ENCODE measurements at regions not wholly inside any gene's neighbourhood (a gene's known extent, or its start where the extent isn't known, plus 50 kb on each side); places are given as distances from the start of the nearest gene placed in this dataset.
"Not testable (repeated sequence)": the region's sequence is repeated elsewhere in the genome, so short reads cannot be mapped to it uniquely, and the experiment has no call there.

DNA sequence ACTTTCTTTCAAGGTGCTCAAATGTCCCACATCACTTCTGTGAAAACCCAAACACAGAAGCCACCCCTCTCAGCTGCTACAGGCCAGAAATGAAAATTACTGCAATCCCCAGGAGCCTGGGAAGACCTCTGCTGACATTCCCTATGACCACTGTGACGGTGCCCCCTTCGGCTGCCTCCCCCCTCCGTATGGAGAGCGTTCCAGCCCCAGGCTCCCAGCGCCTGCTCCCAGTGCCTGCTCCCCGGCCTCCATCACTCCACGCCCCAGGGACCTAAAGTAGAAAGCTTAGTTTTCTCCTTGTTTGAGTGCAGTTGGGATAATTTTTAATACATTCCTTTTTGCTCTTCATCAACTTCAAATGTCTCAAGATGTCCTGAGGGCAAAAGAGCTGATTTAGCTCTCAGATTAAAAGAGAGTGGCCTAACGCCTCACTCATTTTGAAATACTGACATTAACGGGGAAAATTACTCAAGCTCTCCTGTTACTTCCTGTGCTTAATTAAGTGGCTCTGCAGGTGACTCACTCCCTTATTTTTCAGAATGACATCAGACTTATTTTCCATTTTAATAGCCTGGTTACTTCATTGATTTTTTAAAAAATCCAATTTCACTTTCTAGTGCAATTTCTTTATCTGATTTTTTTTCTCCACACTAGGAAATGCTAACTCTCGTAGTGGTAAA, 112.8 kb upstream of the PLGLB2 start:
- not testable (repeated sequence) for H3K4me3 ChIP-seq (ENCODE audit: control insufficient read depth, low read depth, low read length); DNase-seq (ENCODE audit: low read depth)

DNA sequence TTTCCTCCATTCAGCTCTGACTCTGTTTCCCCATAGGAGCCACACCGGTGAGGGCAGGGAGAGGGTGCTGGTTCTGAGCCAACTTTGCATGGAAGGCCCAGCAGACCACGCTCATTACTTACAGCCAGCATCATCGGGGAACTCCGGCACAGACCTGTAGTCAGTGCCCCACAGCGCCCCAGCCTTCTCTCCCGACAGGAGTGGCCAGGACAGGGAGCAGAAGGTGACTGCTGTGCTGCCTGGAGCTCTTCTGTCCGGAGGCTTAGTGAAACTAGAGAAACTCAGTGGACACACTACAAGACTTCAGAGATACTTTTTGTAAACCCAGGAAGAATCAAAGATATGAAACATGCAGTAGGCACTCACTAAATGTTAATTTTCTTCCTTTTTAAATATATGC, 111.6 kb upstream of the PLGLB2 start:
- H3K4me3 ChIP-seq (ENCODE audit: control insufficient read depth, low read depth, low read length); DNase-seq (ENCODE audit: low read depth): not testable (repeated sequence)

DNA sequence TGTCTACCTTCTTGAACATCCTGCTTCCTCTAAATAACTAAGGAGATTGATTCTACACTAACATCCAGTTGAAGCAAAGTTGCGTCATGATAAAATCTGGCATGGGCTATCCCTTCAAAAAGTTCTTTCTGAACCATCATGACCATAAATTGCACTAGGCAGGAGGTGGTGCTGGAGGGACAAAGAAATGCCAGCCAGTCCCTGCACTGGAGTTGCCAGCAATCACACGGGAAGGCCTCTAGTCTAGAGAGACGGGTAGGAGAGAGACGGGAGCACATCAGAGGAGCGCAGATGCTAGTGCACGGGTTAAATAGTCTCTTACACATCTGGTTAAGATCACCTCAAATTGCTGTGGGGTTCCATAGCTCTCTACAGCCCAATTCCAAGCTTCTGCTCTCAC, 111.2 kb upstream of the PLGLB2 start:
- not testable (repeated sequence) for DNase-seq (ENCODE audit: low read depth); H3K4me3 ChIP-seq (ENCODE audit: control insufficient read depth, low read depth, low read length)

DNA sequence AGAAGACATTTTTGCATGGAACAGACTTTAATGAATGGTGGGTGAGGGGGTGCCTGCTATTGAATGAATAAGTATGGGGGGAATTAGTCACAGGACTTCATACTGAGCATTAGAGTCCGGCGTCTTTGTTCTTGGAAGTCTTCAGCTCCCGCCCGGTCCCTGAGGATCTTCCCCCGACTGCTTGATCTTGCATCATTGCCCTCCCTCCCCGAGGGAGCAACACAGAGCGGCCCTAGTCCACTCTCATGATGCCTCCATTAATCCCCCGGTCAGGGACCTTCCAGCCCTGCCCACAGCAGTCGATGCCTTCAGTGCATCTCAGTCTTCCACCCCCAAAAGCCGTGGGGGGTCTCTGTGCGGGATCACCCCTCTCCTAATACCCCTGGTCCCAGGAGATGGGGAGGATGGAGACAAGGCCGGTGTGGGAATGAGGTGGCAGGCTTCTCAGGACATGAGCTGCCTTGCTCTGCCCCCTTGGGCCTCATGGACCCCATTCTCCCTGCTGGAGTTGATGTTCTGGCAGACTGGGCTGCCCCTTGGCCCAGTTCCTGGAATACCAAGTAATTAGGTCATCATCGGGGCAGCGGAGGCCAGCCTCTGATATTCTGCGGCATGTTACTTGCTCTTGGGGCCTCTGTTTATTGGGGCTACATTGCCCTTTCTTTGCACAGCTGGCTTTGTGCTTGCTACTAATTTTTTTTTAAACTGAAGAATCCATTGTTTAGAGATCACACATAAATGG, 110.5 kb upstream of the PLGLB2 start:
- H3K4me3 ChIP-seq (ENCODE audit: control insufficient read depth, low read depth, low read length); DNase-seq (ENCODE audit: low read depth): not testable (repeated sequence)

DNA sequence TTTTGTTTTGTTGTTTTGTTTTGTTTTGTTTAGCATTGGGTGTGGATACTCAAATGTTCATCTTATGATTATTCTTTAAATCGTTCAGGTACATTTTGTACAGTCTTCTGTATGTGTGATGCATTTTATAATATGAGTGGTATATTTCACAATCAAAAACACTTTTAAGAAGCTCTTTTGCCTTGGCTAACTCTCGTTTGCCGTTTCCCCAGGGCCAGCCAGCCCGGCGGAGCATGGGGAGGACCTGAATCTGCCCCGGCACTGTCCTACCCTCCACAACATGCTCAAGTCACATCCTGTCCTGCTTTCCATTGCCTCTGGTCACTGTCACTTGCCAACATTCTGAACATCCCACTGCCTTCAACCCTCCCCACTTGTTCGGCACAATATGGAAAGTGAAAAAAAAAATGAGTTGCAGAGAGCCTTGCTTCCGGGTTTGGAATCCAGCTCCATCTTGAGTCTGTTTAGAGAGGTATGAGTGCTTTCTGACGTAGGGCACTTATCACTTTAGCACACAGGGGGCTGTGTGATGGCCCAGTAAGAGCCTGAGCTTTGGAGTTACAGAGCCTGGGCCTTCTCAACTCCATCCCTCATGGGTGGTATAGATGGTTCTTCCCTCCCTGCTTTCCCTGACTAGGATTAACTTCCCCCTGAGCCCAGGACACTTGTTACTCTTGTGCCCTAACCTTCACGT, 109.6 kb upstream of the PLGLB2 start:
- H3K4me3 ChIP-seq (ENCODE audit: control insufficient read depth, low read depth, low read length); DNase-seq (ENCODE audit: low read depth): not testable (repeated sequence)

DNA sequence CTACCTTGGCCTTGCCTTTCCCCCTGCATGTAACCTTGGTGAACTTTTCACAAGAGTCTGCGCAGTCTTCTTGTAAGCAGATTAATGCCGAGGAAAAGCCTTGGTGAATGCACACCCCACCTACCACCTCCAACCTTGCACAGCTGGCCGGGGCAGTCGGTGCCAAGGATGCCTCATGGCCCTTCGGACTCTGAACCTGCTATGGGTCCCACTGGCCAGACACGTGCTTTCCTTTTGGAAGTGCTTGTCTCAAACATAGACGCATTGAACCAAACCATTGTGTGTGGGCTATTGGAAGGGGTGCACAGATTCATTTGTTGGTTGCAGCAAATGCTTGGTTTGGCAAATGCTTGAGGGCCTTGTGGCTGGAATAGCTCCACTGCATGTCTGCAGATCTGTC, 109.0 kb upstream of the PLGLB2 start:
- DNase-seq (ENCODE audit: low read depth); H3K4me3 ChIP-seq (ENCODE audit: control insufficient read depth, low read depth, low read length): not testable (repeated sequence)

DNA sequence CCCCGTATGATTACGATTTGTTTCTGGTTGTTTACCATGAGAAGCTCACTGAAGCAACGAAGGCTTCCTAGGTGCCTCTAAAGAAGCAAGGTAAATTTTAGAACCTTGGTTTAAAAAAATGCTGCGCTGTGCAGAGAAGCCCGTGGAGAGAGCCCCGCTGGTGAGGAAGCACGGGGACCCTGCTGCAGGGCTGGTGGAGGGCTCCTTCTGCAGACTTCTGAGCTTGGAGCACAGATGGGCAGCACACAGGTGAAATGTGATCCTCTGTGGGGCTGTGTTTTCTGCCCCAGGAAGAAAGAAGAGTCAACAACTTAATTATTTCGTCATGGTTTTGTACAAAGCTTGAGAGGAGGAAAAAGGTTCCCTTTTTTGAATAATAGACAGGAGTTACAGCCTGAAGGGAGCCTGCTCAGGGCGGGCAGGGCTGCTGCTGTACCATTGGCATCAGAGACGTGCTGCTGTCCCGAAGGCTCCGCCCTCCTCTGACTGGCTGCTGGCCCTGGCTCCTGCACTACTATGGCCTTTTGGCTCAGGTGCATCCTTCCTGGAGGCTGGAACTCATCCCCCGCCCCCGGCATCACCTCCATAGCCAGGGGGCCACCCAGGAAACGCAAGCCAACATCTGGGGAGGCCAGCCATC, 108.0 kb upstream of the PLGLB2 start:
- H3K4me3 ChIP-seq (ENCODE audit: control insufficient read depth, low read depth, low read length); DNase-seq (ENCODE audit: low read depth): not testable (repeated sequence)

DNA sequence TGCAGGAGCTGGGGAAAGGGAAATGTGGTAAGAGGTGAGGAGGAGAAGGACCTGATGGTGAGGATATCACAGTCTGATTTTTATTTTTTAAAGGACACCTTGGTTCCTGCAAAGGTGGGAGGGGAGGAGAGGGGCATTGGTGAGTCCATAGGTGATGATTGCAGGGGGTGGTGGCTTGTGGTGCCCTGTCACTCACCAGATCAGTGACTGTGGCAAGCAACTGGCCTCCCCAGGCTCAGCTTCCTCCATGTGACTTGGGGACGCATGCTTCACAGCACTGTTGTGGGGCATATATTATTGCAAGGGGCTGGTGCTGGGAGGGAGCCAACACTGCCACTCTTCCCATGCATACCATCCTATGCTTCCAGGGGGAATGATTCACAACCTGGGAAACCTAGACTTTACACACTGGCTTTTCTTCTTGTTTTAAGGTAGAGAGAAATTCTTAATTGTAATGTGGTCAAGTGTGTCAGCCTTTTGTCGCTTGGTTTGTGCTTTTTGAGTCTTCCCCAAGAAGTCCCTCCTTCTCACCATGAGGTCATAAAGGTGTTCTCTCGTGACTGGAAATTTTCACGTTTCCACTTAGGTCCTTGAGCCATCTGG, 106.8 kb upstream of the PLGLB2 start:
- not testable (repeated sequence) for H3K4me3 ChIP-seq (ENCODE audit: control insufficient read depth, low read depth, low read length); DNase-seq (ENCODE audit: low read depth)

DNA sequence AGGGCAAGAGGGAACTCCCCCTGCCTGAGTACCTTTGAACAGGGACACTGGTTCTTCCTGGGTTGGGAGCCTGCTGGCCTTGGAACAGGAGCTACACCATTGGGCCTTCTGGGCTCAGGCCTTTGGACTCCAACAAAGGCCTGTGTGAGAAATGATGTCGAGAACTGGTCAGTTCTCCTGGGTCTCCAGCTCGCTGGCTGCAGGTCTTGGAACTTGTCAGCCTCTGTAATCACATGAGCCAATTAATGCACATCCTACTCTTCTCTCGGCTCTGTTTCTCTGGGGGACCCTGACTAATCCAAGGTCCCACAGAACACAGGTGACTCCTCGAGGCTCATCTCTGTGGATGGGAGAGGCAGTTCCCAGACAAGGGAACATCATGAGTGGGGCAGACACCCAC, 104.7 kb upstream of the PLGLB2 start:
- DNase-seq (ENCODE audit: low read depth); H3K4me3 ChIP-seq (ENCODE audit: control insufficient read depth, low read depth, low read length): not testable (repeated sequence)

DNA sequence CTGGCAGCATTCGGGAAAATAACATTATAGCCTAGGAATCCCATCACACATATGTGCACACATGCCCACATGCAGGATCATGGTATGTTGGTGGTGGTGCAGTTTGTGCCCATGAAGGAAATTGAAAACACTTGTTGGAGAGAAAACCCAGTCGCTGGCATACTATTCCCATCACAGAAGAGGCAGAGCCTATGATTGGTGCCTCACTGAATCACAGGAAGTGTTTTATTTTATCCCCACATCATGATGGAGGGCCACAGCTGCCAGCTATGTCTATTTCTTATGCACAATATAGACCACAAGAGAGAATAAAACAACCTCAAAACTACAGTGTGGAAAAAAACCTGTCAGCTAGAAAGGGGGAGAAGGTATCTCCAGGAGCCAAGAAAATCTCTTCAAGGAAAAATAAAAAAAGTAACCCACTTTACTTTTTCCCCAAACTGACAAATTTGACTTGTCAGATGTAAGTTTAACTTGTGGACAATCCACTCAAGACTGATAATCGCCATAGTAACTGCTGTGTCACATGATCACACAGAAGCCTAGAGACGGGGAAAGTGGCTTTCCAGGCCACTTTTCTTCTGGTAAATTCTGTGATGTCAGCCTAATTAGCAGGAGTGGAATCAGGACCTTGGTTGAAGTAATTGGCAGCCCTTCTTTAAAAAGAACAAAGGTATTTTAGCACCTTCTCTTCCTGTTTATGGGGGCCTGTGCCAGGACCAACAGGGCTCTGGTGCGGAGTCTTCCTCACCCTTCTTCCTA, 100.0 kb upstream of the PLGLB2 start:
- DNase-seq (ENCODE audit: low read depth); H3K4me3 ChIP-seq (ENCODE audit: control insufficient read depth, low read depth, low read length): not testable (repeated sequence)

DNA sequence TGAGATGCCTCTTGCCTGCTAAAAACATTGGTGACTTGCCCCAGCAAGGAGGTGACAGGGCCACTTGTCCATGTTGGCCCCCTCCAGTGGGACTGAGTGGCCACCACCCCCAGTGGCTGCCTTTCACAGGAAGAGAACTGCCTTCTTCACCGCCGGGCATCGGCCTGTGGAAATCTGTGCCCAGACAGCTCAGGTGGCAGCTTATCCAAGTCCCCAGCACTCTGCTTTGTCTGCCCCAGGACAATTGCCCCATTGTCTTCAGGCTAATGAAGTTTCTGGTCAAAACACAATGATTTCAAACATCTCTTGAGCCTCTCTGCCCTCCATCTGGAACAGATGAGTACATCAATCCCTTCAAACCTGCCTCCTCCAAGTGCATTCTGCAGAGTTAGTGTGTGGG, 99.1 kb upstream of the PLGLB2 start:
- H3K4me3 ChIP-seq (ENCODE audit: control insufficient read depth, low read depth, low read length); DNase-seq (ENCODE audit: low read depth): not testable (repeated sequence)

DNA sequence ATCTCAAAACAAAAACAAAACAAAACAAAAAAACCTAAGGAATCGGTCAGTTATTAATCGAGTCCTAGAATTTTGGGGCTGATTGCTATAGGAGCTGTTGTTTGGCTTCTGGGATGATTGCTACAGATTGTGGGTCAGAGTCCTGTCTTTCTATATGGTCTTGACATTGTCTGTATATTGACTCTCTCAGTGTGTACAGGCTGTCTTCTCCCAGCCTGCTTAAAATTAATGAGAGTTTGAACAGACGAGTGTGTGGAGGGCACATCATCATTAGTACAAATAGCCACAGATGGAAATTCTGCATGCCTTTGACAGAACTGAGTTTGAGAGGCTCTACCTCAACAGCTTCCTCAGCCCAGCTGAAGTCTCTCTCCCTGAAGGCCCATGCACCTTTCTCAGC, 98.0 kb upstream of the PLGLB2 start:
- DNase-seq (ENCODE audit: low read depth); H3K4me3 ChIP-seq (ENCODE audit: control insufficient read depth, low read depth, low read length): not testable (repeated sequence)

DNA sequence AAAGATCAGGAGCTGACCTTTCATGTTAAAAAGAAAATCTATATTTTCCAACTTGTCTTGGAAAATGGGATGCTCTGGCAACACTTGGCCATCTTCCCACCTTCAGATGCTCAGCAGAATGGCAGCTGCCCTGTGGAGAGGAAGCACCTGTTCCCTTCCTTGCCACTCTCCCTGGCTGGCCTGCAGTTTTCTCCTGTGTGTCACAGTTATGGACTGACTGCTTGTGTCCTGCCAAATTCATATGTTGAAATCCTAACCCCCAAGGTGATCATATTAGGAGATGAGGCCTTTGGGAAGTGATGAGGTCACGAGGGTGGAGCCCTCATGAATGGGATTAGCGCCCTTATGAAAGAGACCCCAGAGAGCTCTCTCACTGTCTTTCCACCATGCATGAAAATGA, 97.0 kb upstream of the PLGLB2 start:
- not testable (repeated sequence) for H3K4me3 ChIP-seq (ENCODE audit: control insufficient read depth, low read depth, low read length); DNase-seq (ENCODE audit: low read depth)

DNA sequence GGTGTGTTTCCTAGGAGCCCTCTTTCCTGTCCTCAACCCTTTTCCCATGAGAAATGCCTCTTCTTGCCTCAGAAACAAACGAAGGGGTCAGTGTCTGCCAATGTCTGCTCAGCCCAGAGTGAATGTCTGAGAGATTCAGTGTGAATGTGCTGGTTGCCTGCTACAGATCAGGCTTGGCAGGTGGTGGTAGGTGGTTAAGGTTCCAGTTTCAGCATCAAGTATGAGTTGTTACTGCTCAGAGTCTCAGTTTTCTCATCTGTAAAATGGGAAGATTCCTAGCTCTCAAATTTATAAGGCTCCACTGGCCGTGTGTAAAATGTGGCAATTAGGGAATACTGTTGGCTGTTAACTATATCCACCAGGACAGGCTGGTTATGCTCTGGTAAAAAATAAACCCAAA, 96.3 kb upstream of the PLGLB2 start:
- H3K4me3 ChIP-seq (ENCODE audit: control insufficient read depth, low read depth, low read length); DNase-seq (ENCODE audit: low read depth): not testable (repeated sequence)

DNA sequence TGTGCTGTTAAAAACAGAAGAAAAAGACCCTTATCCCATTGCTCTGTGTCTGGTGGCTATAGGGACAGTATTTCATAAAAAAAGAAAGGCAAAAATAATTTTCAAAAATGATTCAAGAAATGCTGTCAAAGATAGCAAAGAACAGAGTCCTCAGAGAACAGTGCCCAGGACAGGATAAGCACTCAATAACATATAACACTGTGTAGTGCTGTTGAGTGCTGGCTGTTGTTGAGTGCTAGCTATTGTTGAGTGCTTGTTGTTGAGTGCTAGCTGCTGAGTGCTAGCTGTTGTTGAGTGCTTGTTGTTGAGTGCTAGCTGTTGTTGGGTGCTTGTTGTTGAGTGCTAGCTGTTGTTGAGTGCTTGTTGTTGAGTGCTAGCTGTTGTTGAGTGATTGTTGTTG, 94.5 kb upstream of the PLGLB2 start:
- not testable (repeated sequence) for DNase-seq (ENCODE audit: low read depth); H3K4me3 ChIP-seq (ENCODE audit: control insufficient read depth, low read depth, low read length)

DNA sequence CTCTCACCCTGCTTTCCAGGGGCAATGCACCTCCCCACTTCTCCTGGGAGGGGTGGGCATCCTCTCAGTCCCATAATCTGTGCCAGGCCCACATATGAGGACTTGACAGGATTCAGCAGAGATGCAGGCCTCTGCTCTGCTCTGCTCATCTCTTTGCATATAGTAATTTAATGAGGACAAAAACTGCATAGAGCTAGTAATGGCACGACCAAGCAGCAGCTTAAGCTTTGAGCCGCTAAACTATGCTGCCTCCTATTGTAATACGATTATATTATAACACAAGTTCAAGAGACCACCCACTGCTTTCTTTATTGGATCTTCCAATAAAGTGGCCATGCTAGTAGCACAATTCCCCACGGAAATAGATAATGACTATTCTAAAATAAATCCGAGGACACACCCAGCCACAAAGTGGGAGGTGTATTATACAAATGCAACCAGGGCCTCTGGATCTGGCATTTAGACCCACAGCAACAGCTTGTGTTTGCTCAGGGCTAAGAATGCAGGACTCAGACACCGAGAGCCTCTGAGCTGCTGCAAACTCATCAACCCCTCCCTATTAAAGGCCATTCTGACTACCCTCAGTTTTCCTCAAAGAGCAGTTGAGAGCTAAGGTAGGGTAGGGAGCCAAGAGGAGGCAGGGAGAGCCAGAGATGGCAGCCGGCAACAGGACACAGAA, 93.6 kb upstream of the PLGLB2 start:
- not testable (repeated sequence) for H3K4me3 ChIP-seq (ENCODE audit: control insufficient read depth, low read depth, low read length); DNase-seq (ENCODE audit: low read depth)

DNA sequence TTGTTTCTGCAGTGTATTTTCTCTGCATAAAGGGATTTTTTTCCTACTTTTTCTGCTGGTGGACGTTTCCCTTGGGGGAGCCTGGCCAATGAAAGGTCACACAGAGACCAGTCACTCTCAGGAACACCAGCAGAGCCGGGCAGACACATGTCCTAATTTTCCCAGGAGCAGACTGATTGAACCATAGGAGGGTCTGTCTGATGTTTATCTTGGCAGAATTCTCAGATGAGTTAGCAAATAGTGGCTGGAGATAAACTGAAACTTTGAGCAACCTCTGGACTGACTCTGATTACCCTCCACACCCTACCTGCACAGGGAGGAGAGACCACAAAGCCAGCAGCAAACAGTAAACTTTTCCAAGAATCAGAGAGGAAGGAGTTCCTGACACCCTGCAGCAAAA, 90.0 kb upstream of the PLGLB2 start:
- not testable (repeated sequence) for DNase-seq (ENCODE audit: low read depth); H3K4me3 ChIP-seq (ENCODE audit: control insufficient read depth, low read depth, low read length)
